Fibroblast of peridontal ligament (primary cell): ENCODE measurements at regions not wholly inside any gene's neighbourhood (a gene's known extent, or its start where the extent isn't known, plus 50 kb on each side); places are given as distances from the start of the nearest gene placed in this dataset.
"Not testable (repeated sequence)": the region's sequence is repeated elsewhere in the genome, so short reads cannot be mapped to it uniquely, and the experiment has no call there.

Experiments
- DNase-seq: peaks from one replicate; pipeline ENCODE4 v3.0.0-alpha.2; 2010; ENCODE audit errors: extremely low read depth

- DNase-seq = not testable (repeated sequence)
Measured at GRCh38 chr6:4725136-4725760, 51.0 kb upstream of the CDYL start.

DNA sequence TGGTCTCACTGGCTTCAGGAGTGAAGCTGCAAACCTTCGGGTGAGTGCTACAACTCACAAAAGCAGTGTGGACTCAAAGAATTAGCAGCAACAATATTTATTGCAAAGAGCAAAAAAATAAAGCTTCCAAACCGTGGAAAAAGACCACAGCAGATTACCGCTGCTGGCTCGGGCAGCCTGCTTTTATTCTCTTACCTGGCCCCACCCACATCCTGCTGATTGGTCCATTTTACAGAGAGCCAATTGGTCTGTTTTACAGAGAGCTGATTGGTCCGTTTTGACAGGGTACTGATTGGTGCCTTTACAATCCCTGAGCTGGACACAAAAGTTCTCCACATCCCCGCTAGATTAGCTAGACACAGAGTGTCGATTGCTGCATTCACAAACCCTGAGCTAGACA lies 51.5 kb upstream of the CDYL start:
- DNase-seq = not testable (repeated sequence)

DNA sequence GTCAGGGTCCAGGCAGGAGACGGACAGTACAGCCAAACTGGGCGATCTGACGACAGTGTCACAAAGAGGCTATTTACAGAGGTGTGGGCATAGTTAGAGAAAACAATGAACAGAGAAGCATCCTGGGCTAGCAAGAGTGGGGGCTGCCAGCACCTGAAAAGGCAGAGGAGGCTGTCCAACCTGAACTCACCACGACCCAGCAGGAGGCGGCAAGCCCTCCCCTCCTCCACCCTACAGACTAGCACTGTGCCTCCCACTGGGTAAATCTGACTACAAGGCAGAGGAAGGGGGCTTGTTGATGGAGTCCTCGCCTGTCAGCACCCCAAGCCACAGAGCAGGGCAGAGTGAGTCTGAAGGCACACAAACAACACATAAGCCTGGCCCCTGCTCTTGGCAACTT lies 52.8 kb upstream of the CDYL start:
- DNase-seq = no peak

DNA sequence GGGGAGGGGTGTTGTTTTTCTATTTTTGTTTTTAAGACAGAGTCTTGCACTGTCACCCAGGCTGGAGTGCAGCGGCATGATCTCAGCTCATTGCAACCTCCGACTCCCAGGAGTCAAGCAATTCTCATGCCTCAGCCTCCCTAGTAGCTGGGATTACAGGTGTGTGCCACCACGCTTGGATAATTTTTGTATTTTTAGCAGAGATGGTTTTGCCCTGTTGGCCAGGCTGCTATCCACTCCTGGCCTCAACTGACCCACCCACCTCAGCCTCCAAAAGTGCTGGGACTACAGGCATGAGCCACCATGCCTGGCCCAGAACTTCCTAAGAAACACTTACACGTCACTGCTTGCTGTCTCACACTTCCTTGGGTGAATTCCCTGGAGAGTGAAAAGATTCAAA lies 54.8 kb upstream of the CDYL start:
- DNase-seq = not testable (repeated sequence)

GRCh38 chr6:4719491-4719890 lies 56.7 kb upstream of the CDYL start:
- DNase-seq = no peak

GRCh38 chr6:4717856-4718255 lies 58.3 kb upstream of the CDYL start:
- DNase-seq = no peak

- no peak for DNase-seq
Measured at GRCh38 chr6:4717124-4717523, 59.1 kb upstream of the CDYL start.

GRCh38 chr6:4714961-4715501 lies 61.2 kb upstream of the CDYL start:
- no peak for DNase-seq

DNA sequence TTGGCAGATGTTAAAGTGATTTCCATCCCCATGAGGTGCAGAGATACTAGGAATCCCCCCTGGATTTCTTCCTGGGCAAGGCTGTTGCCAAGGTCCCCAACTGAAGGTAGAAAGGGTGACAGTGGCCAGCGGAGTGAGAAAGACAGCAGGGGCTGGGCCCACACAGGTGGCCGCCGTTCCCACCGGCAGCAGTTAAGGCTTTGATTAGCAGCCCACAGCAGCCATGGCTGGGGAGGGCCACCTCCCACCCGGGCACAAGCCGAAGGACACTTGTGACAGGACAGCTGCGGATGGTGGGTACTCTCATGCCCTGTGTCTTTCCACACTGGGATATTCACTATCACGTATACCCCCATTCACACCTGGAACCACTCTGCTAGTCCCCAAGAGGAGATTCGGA lies 63.9 kb upstream of the CDYL start:
- DNase-seq = no peak

DNA sequence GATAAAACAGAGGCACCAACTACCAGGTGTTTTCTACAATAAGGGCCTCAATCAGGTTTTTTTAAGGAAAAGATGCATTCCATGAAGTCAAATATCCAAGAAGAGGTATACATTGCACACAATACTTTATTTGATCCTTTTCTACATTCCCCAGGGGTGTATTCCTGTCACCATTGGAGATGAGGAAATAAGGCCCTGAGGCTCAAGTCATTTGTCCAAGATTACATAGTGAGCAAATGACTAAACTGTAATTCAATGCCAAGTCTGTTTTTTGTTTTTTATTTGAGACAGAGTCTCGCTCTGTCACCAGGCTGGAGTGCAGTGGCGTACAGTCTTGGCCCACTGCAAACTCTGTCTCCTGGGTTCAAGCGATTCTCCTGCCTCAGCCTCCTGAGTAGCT lies 69.2 kb upstream of the CDYL start:
- no peak for DNase-seq

- no peak for DNase-seq
Measured at GRCh38 chr6:4705809-4706208, 70.4 kb upstream of the CDYL start.

GRCh38 chr6:4703382-4703781 lies 72.8 kb upstream of the CDYL start:
- no peak for DNase-seq

- no peak for DNase-seq
Measured at GRCh38 chr6:4698901-4699659, 77.1 kb upstream of the CDYL start.

DNA sequence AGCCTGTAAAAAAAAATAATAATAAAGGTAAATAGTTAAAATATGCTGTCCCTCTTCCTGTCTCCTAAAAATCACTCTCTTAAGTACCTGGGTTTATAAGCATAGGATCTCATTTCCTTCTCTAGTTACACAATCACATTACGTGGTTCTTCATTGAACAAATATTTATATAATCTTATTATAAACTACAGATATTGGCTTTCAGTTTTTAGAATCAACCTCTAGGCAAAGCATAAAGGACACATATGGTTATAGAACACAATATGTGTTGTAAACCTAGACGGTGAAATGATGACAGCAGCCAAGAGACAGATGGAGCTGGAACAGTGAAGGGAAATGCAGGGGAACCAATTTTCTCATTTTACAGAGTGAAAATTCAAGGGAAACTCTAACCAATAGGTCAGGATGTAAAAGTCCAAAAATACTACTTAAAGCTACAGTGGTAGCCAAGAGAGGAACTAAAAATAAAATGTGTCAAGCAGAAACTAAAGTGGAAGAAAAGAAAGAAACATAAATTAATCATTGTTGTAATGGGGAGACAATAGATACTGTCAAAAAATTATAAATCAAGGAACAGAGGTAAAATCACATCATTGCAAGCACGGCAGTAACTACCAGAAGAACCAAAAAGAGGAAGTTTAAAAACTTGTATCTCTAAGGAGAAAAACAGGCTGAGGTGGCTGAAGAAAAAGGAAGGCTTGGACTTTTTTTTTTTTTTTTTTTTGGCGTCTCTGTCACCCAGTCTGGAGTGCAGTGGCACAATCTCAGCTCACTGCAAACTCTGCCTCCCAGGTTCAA lies 82.8 kb upstream of the CDYL start:
- DNase-seq = no peak

DNA sequence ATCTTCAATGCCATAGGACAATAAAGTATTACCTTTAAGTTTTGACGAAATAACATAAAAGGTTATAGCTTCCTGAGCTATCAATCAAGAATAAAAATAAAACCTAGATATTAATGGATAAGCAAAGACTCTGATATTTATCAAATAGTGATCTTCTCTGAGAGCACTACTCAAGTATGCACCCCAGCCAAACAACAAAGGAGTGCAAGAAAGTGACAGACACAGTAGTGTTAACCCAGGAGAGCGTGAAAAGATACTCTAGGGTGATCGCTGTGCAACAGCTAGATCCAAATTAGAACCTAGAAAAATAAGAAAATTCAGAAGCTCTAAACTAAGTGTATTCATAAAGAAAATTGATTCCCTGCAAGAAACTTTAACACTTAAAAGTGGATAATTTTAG lies 83.5 kb upstream of the CDYL start:
- DNase-seq = no peak

DNA sequence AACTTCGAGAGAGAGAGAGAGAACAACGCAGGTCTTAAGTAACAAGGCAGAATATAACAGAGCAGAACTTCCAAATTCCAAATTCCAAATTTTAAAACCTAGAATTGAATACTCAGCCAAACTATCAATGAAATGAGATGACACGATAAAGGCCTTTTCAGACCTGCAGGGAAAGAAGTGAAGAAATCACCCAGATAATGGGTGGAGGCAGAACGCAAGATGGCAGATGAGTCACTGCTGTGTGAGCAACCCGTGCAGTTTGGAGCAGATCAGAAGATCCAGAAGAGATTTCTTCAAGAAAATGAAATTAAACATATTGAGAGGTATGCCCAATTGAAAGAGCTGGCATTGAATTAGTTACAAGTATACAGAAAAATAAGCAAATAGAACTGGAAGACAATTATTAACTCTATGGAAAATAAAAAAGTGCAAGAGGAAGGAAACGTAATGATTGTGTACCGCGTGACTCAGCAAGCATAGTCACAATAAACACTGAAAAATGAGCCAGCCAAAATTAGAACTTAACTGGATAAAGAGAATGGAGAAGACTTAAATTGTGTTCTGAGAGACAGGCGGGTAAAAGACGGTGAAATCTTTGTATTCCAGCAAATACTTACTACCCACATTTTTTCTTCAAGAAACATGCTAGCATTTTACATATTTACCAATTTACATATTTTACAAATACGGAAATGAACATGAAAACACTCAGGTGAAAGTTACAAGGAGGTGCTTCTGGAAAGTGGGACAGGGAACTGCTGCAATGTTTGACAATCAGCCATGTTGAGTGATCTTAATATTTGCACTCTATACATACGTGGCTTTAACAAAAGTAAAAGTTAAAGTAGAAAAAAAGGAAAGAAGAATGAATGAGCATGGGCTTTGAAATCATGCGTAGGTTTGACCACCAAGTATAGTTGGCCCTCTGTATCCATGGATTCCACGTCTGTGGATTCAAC lies 87.9 kb upstream of the CDYL start:
- DNase-seq = peak; percentile 80

DNA sequence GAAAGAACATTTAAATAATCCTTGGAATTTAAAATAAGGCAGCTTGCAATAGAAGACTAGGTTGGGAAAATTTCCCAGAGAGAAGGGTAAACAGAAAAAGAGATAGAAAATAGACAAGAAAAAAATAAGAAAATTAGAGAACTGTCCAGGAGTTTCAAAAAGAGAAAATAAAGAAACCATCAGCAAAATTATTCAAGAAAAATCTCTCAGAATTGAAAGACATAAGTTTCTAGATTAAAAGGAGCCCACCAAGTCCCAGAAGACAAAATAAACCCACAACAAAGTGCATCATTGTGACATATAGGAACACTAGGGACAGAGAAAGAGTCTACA lies 88.6 kb upstream of the CDYL start:
- no peak for DNase-seq

DNA sequence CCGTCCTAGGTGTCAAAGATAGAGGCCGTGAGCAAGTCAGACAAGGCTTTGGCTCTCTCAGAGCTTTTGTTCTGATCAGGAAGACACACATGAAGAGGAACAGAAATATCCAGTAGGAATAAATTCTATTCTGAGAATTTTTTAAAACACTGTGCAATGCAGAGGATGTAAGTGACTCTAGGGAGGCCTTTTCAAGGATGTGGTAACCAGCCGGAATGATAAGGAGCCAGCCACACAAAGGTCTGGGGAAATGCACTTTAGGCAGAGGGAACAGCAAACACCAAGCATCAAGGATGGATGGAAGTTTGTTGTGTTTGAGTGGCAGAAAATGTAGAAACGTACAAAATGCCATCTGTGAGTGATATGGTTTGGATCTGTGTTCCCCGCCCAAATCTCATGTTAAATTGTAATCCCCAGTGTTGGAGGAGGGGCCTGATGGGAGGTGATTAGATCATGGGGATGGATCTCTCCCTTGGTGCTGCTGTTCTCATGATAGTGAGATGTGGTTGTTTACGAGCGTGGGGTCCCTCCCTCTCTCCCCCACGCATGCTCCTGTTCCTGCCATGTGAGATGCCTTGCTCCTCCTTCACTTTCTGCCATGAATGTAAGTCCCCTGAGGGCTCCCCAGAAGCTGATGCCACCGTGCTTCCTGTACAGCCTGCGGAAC lies 93.6 kb upstream of the CDYL start:
- DNase-seq = no peak

DNA sequence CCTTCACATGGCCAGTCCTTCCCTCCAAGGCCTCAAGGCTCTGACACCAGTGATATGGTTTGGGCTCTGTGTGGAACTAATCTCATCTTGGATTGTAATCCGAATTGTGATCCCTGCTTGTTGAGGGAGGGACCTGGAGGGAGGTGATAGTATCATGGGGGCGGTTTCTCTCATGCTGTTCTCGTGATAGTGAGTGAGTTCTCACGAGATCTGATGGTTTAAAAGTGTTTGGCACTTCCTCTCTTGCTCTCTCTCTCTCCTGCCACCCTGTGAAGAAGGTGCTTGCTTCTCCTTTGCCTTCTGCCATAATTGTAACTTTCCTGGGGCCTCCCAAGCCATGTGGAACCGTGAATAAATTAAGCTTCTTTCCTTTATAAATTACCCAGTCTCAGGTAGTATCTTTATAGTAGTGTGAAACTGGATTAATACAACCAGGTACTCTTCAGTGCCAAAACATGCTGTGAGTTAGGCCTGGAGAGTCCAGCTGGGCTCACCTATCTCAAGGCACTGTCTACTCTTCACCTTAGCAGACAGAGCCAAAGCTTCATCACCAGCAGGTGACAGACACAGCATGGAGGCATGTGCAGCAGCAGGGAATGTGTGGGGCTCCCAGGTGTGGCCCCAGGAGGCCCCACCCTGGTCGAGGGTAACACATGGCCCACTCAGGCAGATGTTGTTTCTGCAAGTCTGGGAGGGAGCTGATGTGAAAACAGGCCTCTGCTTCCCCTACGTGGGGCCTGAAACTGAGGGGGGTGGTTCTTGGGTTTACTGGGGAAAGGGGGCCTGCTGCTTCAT lies 97.5 kb upstream of the CDYL start:
- no peak for DNase-seq

DNA sequence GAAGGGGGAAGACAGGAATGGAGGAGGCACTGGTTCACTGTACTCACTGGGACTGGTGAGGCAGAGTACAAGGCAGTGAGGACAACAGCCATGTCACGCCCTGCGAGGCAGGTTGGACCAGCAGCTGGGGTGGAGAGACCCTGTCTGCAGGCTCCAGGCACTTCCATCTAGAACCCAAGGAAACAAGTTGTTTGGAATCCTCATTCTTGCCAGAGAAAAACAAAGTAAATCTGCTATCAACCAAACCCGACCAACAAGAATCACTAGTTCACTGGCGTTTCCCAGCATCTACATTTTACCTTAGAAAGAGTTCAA lies 98.5 kb upstream of the CDYL start:
- DNase-seq = no peak
